ENCODE measurements at regions not wholly inside any gene's neighbourhood (a gene's known extent, or its start where the extent isn't known, plus 50 kb on each side); places are given as distances from the start of the nearest gene placed in this dataset.

DNA sequence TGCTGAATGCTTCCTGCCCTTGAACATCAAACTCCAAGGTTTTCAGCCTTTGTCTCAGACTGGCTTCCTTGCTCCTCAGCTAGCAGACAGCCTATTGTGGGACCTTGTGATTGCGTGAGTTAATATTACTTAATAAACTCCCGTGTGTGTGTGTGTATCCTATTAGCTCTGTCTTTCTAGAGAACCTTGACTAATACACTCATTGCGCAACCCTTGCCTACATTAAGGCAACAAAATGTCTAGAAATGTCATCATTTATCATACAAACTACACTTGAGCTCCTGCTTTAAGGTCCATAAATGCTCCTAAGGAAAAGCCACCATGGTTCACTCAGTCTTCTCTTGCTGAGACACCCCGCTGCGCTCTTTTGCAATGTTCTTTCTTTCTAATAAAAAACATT, 2861.0 kb downstream of the PCDH9 start:
- DNase-seq, result no peak

DNA sequence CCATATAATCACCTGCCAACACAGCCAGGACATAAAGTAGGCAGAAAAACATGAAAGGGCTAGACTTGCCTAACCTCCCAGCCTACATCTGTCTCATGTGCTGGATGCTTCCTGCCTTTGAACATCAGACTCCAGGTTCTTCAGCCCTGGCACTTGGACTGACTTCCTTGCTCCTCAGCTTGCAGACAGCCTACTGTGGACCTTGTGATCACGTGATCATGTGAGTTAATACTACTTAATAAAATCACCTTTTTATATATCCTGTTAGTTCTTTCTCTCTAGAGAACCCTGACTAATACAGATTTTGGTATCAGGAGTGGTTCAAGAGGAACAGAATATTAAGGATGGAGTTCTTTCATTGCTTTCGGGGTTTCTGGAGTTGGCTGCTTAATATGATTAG, 2867.6 kb downstream of the PCDH9 start:
- no peak for DNase-seq

DNA sequence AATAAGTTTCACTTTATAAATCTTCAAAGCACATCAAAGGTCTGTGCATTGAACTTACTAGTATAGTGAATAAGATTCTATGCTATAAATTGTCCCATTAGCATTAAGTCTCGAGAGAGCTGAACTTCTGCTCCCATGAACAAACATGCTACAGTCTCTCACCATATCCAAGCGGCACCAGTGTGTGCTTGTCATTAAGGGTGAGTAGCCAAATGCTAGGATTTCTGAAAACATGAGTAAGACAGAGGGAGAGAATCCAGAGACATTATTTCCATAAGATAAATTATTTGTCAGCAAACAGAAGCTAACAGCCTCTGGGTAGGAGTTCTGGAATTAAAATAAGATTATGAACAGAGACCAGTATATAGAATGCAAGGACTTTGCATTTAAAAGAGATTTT, 2882.5 kb downstream of the PCDH9 start:
- no peak for DNase-seq

DNA sequence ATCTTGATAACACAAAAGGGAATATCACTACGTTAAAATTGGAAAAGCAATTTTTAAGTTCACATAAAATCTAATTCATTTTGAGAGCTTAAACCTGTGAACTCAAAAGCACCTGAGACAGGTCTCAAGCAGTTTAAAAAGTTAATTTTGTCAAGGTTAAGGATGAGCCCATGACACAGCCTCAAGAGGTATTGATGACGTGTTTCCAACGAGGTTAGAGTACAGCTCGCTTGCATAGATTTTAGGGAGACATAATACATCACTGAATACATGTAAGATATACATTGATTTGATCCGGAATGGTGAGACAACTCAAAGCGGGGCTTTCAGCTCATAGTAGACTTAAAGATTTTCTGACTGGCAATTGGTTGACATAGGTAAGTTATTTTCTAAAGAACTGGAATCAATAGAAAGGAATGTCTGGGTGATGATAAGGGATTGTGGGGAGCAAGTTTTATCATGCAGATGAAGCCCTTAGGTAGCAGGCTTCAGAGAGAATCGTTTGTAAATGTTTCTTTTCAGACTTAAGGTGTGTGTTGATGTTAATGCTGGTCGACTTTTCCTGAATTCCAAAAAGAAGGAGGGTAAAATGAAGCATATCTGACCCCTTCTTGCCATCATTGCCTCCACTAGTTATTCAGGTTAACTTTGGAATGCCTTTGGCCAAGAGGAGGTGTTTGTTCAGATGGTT, 2890.6 kb downstream of the PCDH9 start:
- no peak for DNase-seq

- no peak for DNase-seq
Observed at GRCh38 chr13:64338671-64339070, 2891.5 kb downstream of the PCDH9 start.

DNA sequence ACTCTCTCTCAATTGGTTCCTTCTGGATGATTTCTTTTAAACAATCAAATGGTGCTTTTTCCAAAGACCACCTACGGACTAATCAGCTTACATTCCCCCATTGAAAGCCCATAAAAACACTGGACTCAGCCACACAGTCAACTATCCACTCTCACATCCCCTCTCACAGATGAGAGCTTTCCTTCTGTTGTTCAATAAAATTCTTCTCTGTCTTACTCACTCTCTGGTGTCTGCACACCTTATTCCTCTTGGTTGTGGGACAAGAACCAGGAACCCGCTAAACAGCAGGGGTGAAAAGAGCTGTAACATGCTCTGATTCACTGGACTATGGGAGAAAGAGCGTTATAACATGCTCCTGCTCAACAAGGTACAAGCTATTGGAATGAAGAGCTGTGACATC, 2896.2 kb downstream of the PCDH9 start:
- DNase-seq, result no peak

GRCh38 chr13:64332048-64332447, 2898.1 kb downstream of the PCDH9 start:
- no peak for DNase-seq

DNA sequence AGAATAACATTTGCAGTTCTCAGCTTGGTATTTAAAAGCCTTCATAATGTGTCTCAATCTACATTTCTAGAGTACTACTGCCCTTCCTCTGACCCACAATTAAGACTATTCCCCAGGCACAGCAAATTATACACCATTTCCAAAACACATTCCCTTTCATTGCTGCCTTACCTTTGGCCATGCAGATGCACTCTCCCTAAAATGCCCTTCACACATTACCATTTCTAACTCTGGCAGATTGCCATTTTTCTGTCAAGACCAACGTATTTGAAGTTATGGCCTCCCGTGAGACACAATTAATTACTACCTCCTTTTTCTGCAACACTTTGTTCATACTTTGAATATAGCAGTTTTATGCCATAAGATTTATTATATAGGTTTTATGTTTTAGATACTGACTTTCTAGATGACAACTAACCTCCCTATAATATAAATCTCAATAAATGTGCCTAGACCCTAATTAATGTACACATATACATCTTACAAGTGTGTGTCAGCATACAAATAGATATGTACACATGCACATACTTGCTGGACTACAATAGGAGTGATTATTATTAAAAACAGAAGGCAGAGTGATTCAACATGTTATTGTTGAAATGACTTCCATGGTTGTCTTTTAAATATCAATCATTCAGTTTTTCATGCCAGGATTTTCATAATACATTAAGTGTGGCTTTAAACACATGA, 2902.5 kb downstream of the PCDH9 start:
- DNase-seq, result no peak

GRCh38 chr13:64314331-64314730, 2898.7 kb upstream of the PCDH20 start:
- DNase-seq, result no peak

DNA sequence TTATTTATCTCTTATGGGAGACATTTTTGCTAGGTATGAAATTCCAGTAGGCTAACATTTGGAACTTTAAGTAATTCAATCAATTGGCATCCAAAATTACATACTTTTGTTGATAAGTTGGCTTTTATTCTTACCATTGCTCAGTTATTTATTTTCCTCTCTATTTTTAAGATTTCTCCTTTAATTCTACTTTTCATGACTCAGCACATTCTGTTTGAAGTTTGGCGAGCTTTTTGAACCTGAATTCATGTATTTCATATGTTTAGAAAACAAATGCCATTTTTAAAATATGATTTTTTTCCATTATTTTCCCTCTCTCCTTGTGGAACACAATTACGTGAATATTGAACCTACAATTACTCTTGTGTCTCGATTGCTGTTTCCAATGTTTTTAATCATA, 2896.3 kb upstream of the PCDH20 start:
- DNase-seq, result no peak

DNA sequence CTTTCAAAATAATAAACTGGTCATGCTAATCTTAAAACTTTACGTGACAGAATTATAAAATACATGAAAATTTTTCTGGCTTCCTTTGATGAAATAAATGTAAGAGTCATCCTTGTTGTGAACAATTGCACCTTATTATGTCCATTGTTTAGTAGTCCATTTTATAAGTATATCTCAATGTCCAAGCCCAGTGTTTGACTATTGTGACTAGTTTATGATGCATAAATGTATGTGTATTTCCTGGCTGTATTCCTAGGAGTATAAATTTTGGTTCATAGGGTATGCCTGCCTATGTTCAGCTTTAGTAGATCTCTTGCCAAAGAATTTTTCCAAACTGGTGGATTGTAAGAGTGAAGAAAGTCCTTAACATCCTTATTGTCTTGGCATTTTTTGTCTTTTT, 2895.5 kb upstream of the PCDH20 start:
- DNase-seq, result no peak

- DNase-seq, result no peak
Observed at GRCh38 chr13:64305246-64305645, 2889.6 kb upstream of the PCDH20 start.

DNA sequence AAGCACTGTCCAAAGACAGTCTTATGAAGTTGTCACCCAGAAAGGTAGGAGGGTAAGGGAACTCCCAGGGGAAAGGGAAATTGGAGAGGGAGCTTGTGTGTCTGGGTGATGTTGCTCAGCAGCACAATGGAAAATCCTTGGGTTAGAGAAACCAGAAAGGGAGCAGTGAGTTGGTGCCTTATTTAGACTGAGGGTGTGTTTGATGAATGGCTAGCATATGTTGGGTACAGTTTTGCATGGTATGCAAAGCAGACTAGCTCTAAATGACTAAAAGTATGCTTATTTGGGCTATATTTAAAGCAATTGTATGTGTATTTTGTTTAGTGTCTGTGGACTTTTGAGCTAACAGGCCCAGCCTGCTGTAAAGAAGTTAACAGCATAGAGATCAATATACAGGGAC, 2884.6 kb upstream of the PCDH20 start:
- no peak for DNase-seq

DNA sequence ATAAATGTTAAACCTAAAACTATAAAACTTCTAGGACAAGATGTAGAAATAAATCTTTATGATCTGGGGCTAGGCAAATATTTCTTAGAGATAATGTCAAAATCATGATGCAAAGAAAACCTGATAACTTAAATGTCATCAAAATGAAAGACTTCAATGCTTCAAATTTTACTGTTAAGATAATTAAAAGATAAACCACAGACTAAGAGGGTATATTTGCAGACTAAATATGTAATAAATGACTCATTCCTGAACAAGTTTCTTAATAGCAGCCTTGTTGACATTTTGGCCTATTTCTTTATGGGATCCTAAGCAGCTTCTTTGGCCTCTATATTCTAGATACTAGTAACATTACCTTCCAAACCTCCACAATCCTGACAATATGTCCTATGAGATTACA, 2878.3 kb upstream of the PCDH20 start:
- no peak for DNase-seq

DNA sequence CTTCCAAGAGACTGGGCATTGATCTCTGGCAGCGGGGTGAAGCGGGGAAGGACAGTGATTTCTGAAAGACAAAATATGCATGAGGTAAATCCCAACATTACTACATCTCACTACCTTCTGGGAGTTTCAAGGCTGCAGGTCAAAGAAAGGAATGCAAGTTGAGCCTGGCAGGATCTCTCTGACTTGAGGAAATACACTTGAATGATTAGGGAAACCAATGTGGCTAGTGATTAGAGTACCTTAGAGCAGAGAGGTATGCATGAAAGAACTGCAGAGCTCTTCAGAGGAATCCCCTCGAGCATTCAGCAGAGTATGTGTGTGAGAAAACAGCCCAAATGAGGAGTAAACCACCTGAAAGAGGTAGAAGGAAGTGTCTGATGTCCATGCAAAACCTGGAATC, 2874.1 kb upstream of the PCDH20 start:
- no peak for DNase-seq

DNA sequence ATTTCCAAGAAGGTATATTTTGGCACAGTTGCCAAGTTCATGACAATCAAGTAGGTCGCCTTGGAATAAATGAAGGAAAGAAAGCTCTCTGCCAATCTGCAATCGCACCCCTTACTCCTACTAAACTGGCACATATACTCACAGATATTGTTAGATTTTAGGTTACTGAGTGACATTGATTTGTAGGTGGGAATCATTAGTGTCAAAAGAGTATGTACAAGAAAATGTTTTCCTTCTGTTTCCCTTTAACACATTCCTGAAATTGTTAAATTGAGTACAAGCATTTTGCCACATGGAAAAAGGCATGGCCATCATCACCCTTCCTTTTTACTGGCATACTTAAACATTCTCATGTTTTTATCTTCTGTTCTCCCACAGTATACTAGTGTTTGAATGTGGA, 2868.3 kb upstream of the PCDH20 start:
- DNase-seq, result no peak

DNA sequence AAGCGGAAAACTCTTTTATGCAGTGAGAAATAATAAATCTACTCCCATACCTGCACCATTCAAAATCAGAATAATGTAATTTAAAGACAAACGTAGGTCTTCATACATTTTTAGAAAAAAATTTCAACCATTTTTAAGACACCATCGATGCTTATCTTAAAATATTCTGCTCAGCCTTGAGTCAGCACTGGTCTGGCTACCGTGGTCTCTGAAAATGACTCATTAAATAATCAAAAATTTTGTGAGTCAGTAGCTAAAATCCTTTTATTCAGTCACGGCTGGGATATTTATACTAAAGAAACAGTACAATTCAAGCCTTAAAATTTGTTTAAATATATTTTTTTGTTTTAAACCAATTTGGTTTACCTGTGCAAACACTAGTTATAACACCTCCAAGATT, 2862.8 kb upstream of the PCDH20 start:
- DNase-seq, result no peak

GRCh38 chr13:64277097-64277496, 2861.4 kb upstream of the PCDH20 start:
- DNase-seq, result no peak

GRCh38 chr13:64276232-64276631, 2860.6 kb upstream of the PCDH20 start:
- no peak for DNase-seq

GRCh38 chr13:64274481-64275217, 2859.0 kb upstream of the PCDH20 start:
- DNase-seq, result no peak

DNA sequence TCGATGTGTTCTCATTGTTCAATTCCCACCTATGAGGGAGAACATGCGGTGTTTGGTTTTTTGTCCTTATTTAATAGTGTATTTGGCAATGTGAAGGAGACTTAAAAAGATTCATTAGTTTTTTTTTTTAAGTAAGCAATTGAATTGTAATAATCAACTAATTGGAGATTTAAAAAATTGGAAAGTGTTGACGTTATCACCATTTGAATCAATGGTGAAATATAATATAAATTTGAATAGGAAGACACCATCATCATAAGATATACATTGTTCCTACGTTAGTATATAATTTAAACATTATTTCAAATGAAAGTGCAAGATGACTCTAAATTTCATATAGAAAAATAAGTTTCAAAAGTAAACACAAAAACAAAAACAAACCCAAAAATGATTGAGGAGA, 2858.1 kb upstream of the PCDH20 start:
- no peak for DNase-seq

DNA sequence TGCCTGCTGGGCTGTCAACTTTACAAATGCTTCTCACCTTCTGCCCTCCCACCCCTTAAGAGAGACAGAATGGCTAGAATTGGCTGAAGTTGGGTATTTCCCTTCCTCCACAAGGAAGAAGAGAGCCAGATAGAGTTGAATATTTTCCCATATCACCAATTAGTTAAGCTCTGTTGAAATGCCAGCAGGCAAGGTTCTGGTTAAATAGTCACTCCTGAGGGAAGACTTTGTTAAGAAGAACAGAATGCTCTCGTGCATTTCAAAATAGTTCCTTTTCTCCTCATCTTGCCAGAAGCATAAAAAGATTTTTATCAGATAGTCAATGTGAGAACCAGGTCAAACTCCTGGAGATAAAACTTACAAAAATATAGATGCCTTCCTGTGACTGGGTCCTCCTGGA, 2857.0 kb upstream of the PCDH20 start:
- no peak for DNase-seq

DNA sequence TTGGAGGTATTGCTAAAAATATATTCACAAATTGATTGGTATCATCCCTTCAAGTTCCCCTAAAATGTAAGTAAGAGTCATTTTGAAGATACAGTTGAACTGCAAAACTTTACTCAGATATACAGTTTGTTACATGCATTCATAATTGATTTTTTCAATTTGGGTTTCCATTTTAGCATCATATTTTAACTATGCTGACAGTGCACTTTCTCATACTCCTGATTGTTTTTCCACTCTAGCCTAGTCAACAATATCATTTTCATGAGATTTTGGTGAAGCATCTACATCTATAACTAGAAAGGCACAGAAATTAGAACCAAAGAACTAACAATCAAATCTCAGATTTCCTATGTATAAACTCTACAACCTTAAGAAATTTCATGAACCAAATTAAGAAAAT, 2850.4 kb upstream of the PCDH20 start:
- DNase-seq, result no peak

- DNase-seq, result no peak
Observed at GRCh38 chr13:64263285-64263684, 2847.6 kb upstream of the PCDH20 start.
